ENCODE measurements at regions not wholly inside any gene's neighbourhood (a gene's known extent, or its start where the extent isn't known, plus 50 kb on each side); places are given as distances from the start of the nearest gene placed in this dataset.

DNA sequence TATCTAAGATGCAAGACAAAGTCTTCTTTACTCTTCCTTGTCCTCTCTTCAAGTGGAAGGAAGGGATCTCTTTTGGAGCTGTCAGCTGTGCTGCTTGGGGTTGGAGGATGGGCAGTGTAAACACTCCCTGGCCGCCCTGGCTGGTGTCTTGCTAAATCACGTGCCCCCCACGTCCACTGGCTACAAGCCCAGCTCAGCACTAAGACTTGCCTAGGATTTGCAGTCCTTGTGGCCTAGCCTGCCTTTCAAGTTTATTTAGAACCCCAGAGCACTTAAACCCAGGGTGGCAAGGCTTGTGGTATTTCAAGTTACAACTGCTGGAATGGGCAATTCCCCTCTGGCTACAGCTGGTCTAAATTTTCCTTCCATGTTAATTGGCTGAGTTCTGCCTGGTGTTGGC is 272.4 kb upstream of the MYO3A start:
- no peak for DNase-seq (ENCODE audit: extremely low read depth, low read depth, low spot score)

GRCh38 chr10:25666276-25666675 is 267.8 kb upstream of the MYO3A start:
- DNase-seq (ENCODE audit: extremely low read depth, low read depth, low spot score), result no peak

GRCh38 chr10:25675204-25675603 is 258.8 kb upstream of the MYO3A start:
- DNase-seq (ENCODE audit: extremely low read depth, low read depth, low spot score), result no peak

DNA sequence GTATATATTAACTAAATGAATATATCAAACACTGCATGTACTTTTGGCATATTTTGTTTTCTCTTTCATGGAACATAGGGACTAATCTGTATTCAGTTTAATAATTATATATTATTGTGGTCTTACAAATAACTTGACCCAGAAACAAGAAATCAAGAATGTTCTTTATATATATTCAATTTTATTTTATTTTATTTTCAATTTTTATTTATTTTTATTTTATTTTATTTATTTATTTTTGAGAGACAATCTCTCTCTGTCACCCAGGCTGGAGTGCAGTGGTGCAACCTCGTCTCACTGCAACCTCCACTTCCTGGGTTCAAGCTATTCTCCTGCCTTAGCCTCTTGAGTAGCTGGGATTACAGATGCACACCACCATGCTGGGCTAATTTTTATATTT is 258.4 kb upstream of the MYO3A start:
- DNase-seq (ENCODE audit: extremely low read depth, low read depth, low spot score), result no peak

GRCh38 chr10:25678220-25678619 is 255.8 kb upstream of the MYO3A start:
- DNase-seq (ENCODE audit: extremely low read depth, low read depth, low spot score), result no peak

- no peak for DNase-seq (ENCODE audit: extremely low read depth, low read depth, low spot score)
Measured at GRCh38 chr10:25678666-25679065, 255.4 kb upstream of the MYO3A start.

GRCh38 chr10:25682203-25682851 is 251.7 kb upstream of the MYO3A start:
- DNase-seq (ENCODE audit: extremely low read depth, low read depth, low spot score), result no peak

GRCh38 chr10:25683344-25683743 is 250.7 kb upstream of the MYO3A start:
- DNase-seq (ENCODE audit: extremely low read depth, low read depth, low spot score), result no peak

DNA sequence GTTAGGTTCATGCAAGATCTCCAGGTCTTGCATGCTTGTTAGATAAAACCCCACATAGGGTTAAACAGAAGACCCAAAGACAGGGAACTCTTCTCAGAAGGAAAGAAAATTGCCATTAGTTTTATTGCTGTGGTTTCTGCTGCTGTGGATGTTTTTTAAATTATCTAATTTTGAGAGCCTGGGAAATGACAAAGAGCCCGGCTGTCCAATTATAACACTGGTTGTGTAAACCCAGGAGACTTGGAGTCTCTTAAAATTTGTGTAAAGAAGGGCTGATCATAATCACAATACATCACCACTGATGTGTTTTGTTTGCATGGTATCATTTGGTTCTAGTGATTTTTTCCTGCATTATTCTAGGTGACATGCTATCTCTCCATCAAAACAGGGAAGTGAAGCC is 246.5 kb upstream of the MYO3A start:
- DNase-seq (ENCODE audit: extremely low read depth, low read depth, low spot score), result no peak

DNA sequence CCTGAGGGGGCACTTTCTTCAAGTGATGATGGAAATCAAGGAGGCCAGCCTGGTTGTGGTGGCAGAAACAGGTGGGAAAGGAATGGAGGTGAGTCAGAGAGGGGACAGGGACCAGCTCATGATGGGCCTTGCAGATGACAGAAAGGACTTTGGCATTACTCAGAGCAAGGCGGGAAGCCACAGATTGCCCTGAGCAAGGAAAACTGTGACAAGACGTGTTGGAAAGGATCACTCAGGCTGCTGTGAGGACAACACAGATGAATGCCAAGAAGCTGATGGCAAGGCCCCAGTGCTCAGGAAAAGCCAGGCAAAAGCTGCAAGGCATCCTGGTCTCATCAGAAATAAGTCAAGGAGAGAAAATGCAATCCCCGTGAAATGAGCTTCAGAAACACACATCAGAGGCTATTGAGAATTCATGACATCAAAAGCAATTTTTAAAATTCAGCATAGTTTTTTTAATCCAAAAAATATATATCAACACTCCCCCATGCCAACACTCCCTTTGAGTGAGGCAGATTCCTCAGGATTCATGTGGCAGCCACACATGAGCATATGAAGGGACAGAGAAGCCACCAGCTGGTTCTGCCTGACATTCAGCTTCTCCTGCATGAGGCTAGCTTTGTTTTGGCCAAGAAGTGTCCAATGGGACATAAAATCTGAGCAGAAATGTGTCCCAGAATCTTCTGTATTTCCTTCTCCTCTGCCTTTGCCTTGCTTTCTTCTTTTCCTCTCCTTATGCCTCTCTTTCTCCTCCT is 244.5 kb upstream of the MYO3A start:
- no peak for DNase-seq (ENCODE audit: extremely low read depth, low read depth, low spot score)

DNA sequence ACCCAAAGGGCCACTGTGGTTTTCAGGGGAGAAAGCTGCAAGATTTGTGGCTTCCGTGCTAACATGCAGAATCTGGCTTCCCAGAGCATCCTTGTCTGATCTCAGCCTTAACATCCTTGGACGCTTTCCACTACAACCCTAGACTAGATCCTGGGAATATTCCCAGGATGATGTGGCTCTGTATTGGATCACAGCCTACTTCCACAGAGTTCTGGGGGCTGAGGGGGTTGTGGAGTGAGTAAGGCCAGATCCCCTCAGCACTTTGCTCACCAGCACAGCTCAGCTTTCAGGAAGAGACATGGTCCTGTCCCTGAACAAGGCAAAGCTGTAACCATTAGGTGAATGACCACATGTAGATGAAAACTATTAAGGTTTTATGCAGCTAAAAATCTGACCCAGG is 241.3 kb upstream of the MYO3A start:
- no peak for DNase-seq (ENCODE audit: extremely low read depth, low read depth, low spot score)

GRCh38 chr10:25694206-25694933 is 239.7 kb upstream of the MYO3A start:
- no peak for DNase-seq (ENCODE audit: extremely low read depth, low read depth, low spot score)

DNA sequence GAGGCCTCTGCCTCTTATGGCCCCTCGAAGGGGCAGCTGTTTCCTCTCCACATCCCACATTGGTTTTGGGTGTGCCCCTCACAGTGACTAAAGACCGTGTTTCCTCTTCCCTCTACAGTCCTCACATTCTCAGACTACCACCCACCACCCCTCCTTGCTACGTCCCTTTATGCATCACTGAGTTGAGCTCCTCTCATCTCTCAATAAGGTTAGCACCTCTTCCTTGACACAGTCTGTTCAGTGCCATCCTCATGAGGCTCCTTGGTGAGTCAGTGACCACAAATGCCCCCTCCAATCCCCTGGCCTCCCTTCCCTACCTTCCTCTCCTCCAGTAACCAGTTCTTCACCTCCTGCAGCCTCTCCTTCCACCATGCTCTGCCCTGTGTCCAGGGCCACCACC is 239.1 kb upstream of the MYO3A start:
- DNase-seq (ENCODE audit: extremely low read depth, low read depth, low spot score), result no peak

- DNase-seq (ENCODE audit: extremely low read depth, low read depth, low spot score), result no peak
Measured at GRCh38 chr10:25695586-25695985, 238.4 kb upstream of the MYO3A start.

- DNase-seq (ENCODE audit: extremely low read depth, low read depth, low spot score), result no peak
Measured at GRCh38 chr10:25696013-25696708, 237.9 kb upstream of the MYO3A start.

GRCh38 chr10:25697412-25697811 is 236.6 kb upstream of the MYO3A start:
- DNase-seq (ENCODE audit: extremely low read depth, low read depth, low spot score), result no peak

GRCh38 chr10:25698638-25699037 is 235.4 kb upstream of the MYO3A start:
- no peak for DNase-seq (ENCODE audit: extremely low read depth, low read depth, low spot score)

DNA sequence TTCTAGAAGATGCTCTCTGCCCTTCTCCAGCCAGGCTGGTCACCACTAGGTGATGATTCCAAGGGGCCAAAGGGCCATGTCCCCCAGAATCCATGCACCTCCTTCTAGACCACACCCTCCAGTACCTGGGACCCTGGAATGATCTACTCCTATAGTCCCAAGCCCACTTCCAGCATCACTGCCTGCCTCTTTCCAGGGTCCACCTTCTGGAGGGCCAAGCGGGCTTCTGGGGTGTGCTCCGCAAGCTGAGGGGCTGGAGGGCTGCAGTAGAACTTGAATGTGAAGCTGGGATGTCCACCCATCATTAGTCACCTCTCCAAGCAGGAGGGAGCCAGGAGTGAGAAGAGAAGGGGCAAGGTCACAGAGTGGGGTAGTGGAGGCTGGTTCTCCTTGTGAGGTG is 234.4 kb upstream of the MYO3A start:
- no peak for DNase-seq (ENCODE audit: extremely low read depth, low read depth, low spot score)

DNA sequence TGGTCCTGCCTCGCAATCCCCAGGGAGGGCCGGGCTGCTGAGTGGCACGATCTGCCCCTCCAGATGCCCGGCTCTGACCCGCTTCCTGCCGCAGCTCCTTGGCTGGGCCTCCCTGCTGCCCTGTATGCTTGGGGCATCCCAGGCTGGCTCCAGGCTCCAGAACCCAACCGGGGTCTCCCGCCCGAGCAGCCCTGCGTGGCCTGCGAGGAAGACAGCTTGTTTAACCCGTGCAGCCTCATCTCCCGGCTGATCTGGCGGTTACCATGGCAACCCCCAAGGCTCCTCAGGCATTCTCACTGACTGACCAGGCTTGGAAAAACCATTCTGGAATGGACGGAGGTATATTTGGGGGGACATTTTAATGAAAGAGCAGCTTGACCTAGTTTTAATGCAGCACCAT is 232.4 kb upstream of the MYO3A start:
- DNase-seq (ENCODE audit: extremely low read depth, low read depth, low spot score), result no peak

GRCh38 chr10:25704622-25705021 is 229.4 kb upstream of the MYO3A start:
- no peak for DNase-seq (ENCODE audit: extremely low read depth, low read depth, low spot score)

GRCh38 chr10:25707572-25707971 is 226.5 kb upstream of the MYO3A start:
- DNase-seq (ENCODE audit: extremely low read depth, low read depth, low spot score), result no peak
